GM19463 (cell line): ENCODE measurements at regions not wholly inside any gene's neighbourhood (a gene's known extent, or its start where the extent isn't known, plus 50 kb on each side); places are given as distances from the start of the nearest gene placed in this dataset.
"Not testable (repeated sequence)": the region's sequence is repeated elsewhere in the genome, so short reads cannot be mapped to it uniquely, and the experiment has no call there.

Experiments used
- ATAC-seq: cut with Tn5 transposase; IDR thresholded peaks from one replicate; pipeline ENCODE4 v1.9.1; 2021; ENCODE audit warnings: mild to moderate bottlenecking, moderate library complexity; ENCODE audit not compliant: unreplicated experiment

DNA sequence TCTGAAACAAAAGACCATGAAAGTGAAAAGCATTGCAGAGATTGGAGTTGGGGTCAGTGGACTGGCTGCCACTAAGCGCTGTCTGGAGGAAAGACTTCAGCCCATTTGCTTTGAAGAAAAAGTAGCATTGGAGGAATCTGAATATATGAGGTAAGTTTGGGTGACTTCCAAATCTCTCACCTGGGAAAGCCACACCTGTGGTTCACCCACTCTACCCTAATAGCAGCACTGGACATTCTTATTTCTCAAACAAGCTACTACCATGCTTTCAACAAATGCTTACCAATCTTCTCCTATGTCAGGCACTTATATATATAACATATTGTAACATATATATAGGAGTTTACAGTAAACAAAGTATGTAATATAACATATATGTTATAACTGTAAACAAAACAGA lies 76.0 kb upstream of the POGK start:
- ATAC-seq, result no peak

DNA sequence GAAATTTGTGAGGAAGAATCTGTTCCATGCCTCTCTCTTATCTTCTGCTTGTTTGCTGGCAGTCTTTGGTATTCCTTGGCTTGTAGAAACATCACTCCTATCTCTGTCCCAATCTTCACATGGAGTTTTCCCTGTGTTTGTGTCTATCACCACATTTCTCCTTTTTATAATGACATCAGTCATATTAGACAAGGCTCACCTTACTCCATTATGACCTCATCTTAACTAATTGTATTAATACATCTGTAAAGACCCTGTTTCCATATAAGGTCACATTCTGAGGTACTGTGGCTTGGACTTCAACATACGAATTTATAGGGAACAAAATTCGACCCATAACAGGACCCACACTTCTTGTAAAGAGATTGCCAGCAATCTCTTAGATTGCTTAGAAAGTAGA lies 72.3 kb upstream of the POGK start:
- ATAC-seq, result no peak

DNA sequence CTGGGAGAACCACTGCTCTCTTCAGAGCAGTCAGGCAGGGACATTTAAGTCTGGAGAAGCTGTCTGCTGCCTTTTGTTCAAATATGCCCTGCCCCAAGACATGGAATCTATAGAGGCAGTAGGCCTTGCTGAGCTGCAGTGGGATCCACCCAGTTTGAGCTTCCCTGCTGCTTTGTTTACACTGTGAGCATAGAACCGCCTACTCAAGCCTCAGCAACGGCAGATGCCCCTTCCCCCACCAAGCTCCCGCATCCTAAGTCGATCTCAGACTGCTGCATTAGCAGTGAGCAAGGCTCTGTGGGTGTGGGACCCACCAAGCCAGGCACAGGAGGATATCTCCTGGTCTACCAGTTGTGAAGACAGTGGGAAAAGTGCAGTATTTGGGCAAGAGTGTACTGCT lies 54.6 kb upstream of the POGK start:
- ATAC-seq, result not testable (repeated sequence)

DNA sequence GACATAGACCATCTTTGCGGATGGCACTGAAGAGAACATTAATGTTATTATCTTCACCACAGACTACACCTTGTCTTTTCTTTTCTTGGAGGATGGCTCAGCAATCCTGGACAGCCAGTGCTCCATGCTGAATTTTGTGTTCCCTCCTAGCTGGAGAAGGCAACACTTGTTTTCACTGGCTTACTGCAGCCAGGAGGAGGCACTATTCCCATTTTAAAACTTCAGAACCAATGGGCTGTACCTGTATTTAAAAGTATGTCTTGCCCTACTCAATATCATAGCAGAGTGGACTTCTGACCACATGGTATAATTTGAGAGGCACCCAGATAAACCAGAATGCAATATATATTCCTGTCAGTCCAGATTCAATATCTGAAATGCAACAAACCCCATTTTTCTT lies 53.3 kb upstream of the POGK start:
- ATAC-seq, result no peak

DNA sequence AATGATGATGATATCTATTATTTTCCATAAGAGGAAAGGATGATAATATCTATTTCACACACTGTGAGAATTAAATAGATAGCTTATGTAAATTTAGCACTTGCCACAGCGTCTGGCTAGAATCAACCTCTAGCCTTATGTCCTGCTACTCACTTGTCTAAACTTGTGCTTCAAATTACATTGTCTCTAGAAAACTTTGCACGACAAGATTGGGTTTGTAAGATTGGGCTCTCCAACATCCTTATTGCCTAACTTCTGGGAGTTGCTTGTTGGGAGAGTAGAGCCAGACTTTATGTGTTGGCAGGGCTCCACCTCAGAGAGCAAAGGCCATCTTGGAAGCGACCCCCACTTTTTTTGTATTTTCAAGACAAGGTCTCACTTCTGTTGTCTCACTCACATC lies 50.0 kb upstream of the POGK start:
- no peak for ATAC-seq
